ENCODE measurements at regions not wholly inside any gene's neighbourhood (a gene's known extent, or its start where the extent isn't known, plus 50 kb on each side); places are given as distances from the start of the nearest gene placed in this dataset.
"Not testable (repeated sequence)": the region's sequence is repeated elsewhere in the genome, so short reads cannot be mapped to it uniquely, and the experiment has no call there.

- intact Hi-C loops (cut with DNase I) = no loop called here
- no peaks in the 10 kb centered on the region for H3K9me3 ChIP-seq
- H3K4me1 ChIP-seq = no peaks in the 10 kb centered on the region
- no peak for DNase-seq
- H3K4me3 ChIP-seq = no peak overlapping the region
- H3K36me3 ChIP-seq = no peaks in the 10 kb centered on the region
- TF ChIP-seq CTCF (IDR thresholded peaks at IDR 0.05) (no peak), POLR2A (IDR thresholded peaks at IDR 0.05) (no peak)
- no peaks in the 10 kb centered on the region for H3K27me3 ChIP-seq
- H3K27ac ChIP-seq = no peak overlapping the region
Measured at GRCh38 chr4:19566041-19566440, 685.7 kb upstream of the SLIT2 start.

- no peaks in the 10 kb centered on the region for H3K9me3 ChIP-seq
- no peaks in the 10 kb centered on the region for H3K27me3 ChIP-seq
- TF ChIP-seq POLR2A (IDR thresholded peaks at IDR 0.05) (no peak), CTCF (IDR thresholded peaks at IDR 0.05) (no peak), POLR2AphosphoS5 (IDR thresholded peaks at IDR 0.05) (no peak), EP300 (IDR thresholded peaks at IDR 0.05) (no peak)
- no peak overlapping the region for H3K4me3 ChIP-seq
- no peak overlapping the region for H3K27ac ChIP-seq
- DNase-seq = no peak
- intact Hi-C loops (cut with DNase I) = no loop called here
- H3K36me3 ChIP-seq = no peaks in the 10 kb centered on the region
- WGBS, 2 donors = 71 to 91% methylated on average over 3 of the region's 3 CpGs
- H3K4me1 ChIP-seq = no peaks in the 10 kb centered on the region
Measured at GRCh38 chr4:19562456-19562855, 689.2 kb upstream of the SLIT2 start.

GRCh38 chr4:19557161-19557560, 694.5 kb upstream of the SLIT2 start:
- H3K27ac ChIP-seq = no peak overlapping the region
- no peaks in the 10 kb centered on the region for H3K9me3 ChIP-seq
- no peaks in the 10 kb centered on the region for H3K4me1 ChIP-seq
- intact Hi-C loops (cut with DNase I) = no loop called here
- DNase-seq = no peak
- H3K36me3 ChIP-seq = no peaks in the 10 kb centered on the region
- no peak overlapping the region for H3K4me3 ChIP-seq
- H3K27me3 ChIP-seq = no peaks in the 10 kb centered on the region
- WGBS, 2 donors = 61 to 80% methylated on average over 2 of the region's 2 CpGs
- TF ChIP-seq EP300 (IDR thresholded peaks at IDR 0.05) (no peak), POLR2A (IDR thresholded peaks at IDR 0.05) (no peak), CTCF (IDR thresholded peaks at IDR 0.05) (no peak), POLR2AphosphoS5 (IDR thresholded peaks at IDR 0.05) (no peak)

- H3K36me3 ChIP-seq; intact Hi-C loops (cut with DNase I); DNase-seq; H3K27ac ChIP-seq; H3K27me3 ChIP-seq; H3K4me1 ChIP-seq; H3K4me3 ChIP-seq; H3K9me3 ChIP-seq: not testable (repeated sequence)
- WGBS, 2 donors = 59 to 82% methylated on average over 10 of the region's 10 CpGs
Measured at GRCh38 chr4:19556276-19556675, 695.4 kb upstream of the SLIT2 start.

- intact Hi-C loops (cut with DNase I) = no loop called here
- DNase-seq = no peak
- Histone ChIP-seq H3K9me3 (no peaks in the 10 kb centered on the region), H3K4me1 (no peaks in the 10 kb centered on the region), H3K27ac (no peak overlapping the region), H3K36me3 (no peaks in the 10 kb centered on the region), H3K27me3 (no peaks in the 10 kb centered on the region), H3K4me3 (no peak overlapping the region)
- 62 to 76% methylated on average over 2 of the region's 2 CpGs for WGBS, 2 donors
- TF ChIP-seq CTCF (IDR thresholded peaks at IDR 0.05) (no peak), POLR2AphosphoS5 (IDR thresholded peaks at IDR 0.05) (no peak), EP300 (IDR thresholded peaks at IDR 0.05) (no peak), POLR2A (IDR thresholded peaks at IDR 0.05) (no peak)
Measured at GRCh38 chr4:19547463-19547862, 704.2 kb upstream of the SLIT2 start.

Measured in sigmoid colon (tissue), 6 donors.